H1 (cell line): ENCODE measurements at regions not wholly inside any gene's neighbourhood (a gene's known extent, or its start where the extent isn't known, plus 50 kb on each side); places are given as distances from the start of the nearest gene placed in this dataset.

Experiments used
- CTCF ChIA-PET: fragments of 300-600 bp; sonication (Branson Sonifier 250); formaldehyde crosslinking; loops from one replicate; lab custom pipeline; 2021; ENCODE audit not compliant: partially characterized antibody; lab: Charles Lee
- POLR2A ChIA-PET: fragments of 300-600 bp; sonication (Branson Sonifier 250); formaldehyde crosslinking; loops from one replicate; lab custom pipeline; 2021; ENCODE audit warnings: inconsistent platforms; ENCODE audit not compliant: partially characterized antibody; lab: Charles Lee
- DNase-seq, 2 experiments: peaks; one replicate each; pipeline versions ENCODE4 v3.0.0 to v3.0.0-alpha.2; 2010 to 2022; ENCODE audit warnings: low spot score in 2 of 2, low read depth in 1 of 2, mixed read lengths in 1 of 2
- FAIRE-seq: peaks from 2 replicates; lab custom pipeline; 2011; peaks lifted over from hg19 to GRCh38; lab: Jason Lieb, UNC
- H2AFZ ChIP-seq: 2 replicates; pipeline ENCODE4 v1.8.1; 2012; ENCODE audit warnings: low read length, inconsistent platforms
- H2AK5ac ChIP-seq: 2 replicates; pipeline ENCODE4 v1.6.1; 2013; ENCODE audit warnings: low read depth, low read length
- H2BK120ac ChIP-seq: replicated peaks from 2 replicates; pipeline ENCODE3; 2013; ENCODE audit warnings: low read depth, low read length, inconsistent platforms
- H2BK12ac ChIP-seq: 2 replicates; pipeline ENCODE4 v1.6.1; 2013; ENCODE audit warnings: low read depth, low read length
- H2BK15ac ChIP-seq: 2 replicates; pipeline ENCODE4 v1.6.1; 2013; ENCODE audit warnings: low read length
- H2BK20ac ChIP-seq: 2 replicates; pipeline ENCODE4 v1.6.1; 2013; ENCODE audit warnings: low read length
- H2BK5ac ChIP-seq: 2 replicates; pipeline ENCODE4 v1.6.1; 2013; ENCODE audit warnings: low read depth, low read length
- H3K14ac ChIP-seq: 2 replicates; pipeline ENCODE4 v1.6.1; 2013; ENCODE audit warnings: inconsistent platforms; ENCODE audit not compliant: insufficient read length
- H3K18ac ChIP-seq: 2 replicates; pipeline ENCODE4 v1.6.1; 2013; ENCODE audit warnings: low read length; ENCODE audit errors: extremely low read depth
- H3K23ac ChIP-seq: 2 replicates; pipeline ENCODE4 v1.6.1; 2013; ENCODE audit warnings: inconsistent platforms; ENCODE audit not compliant: insufficient read length
- H3K23me2 ChIP-seq: 2 replicates; pipeline ENCODE4 v1.6.1; 2013; ENCODE audit warnings: low read depth, low read length
- H3K27ac ChIP-seq: 2 replicates; pipeline ENCODE4 v1.6.1; 2011; ENCODE audit warnings: low read depth, low read length, inconsistent platforms
- H3K27me3 ChIP-seq, 4 experiments: replicated peaks in 1 of 4; 1 replicate in 1 of 4; 2 replicates in 3 of 4; pipeline versions ENCODE4 v1.6.1 to v1.8.1; 2011 to 2013; ENCODE audit warnings: low read length in 3 of 4, mild to moderate bottlenecking in 3 of 4, inconsistent platforms in 2 of 4, mixed read lengths in 2 of 4, moderate library complexity in 1 of 4; ENCODE audit not compliant: control insufficient read depth in 3 of 4, insufficient read depth in 3 of 4; ENCODE audit errors: extremely low read depth in 1 of 4
- H3K36me3 ChIP-seq, 4 experiments: 2 replicates each; pipeline versions ENCODE4 v1.6.1 to v1.8.1; 2011 to 2013; ENCODE audit warnings: mild to moderate bottlenecking in 4 of 4, low read length in 3 of 4, moderate library complexity in 2 of 4, control low read depth in 1 of 4, inconsistent platforms in 1 of 4; ENCODE audit not compliant: insufficient read depth in 4 of 4, control insufficient read depth in 2 of 4
- H3K4ac ChIP-seq: replicated peaks from 2 replicates; pipeline ENCODE3; 2013; ENCODE audit warnings: low read length, low read depth, mixed read lengths, inconsistent platforms; ENCODE audit not compliant: insufficient read length
- H3K4me1 ChIP-seq, 4 experiments: replicated peaks in 1 of 4; 1 replicate in 1 of 4; 2 replicates in 3 of 4; pipeline versions ENCODE4 v1.6.1 to v1.8.1; 2011 to 2013; ENCODE audit warnings: low read length in 3 of 4, inconsistent platforms in 2 of 4, mixed read lengths in 1 of 4; ENCODE audit not compliant: insufficient read depth in 4 of 4, control insufficient read depth in 3 of 4
- H3K4me2 ChIP-seq, 2 experiments: 2 replicates each; pipeline versions ENCODE4 v1.6.1 to v1.8.1; 2011 to 2013; ENCODE audit warnings: low read depth in 2 of 2, low read length in 2 of 2, control low read depth in 1 of 2, inconsistent platforms in 1 of 2, mild to moderate bottlenecking in 1 of 2; ENCODE audit not compliant: insufficient read depth in 1 of 2
- H3K4me3 ChIP-seq, 4 experiments: fragments of 200-600, 300-600 bp in 1 of 4; sonication (generic), shearing (Covaris generic), sonication (Bioruptor Twin) in 1 of 4; 2 replicates each; pipeline versions ENCODE4 v1.5.1 to v1.8.1; 2011 to 2016; ENCODE audit warnings: low read length in 4 of 4, low read depth in 3 of 4, control low read depth in 2 of 4, inconsistent platforms in 2 of 4, mild to moderate bottlenecking in 2 of 4, mixed read lengths in 1 of 4, moderate library complexity in 1 of 4; ENCODE audit not compliant: insufficient read depth in 2 of 4; ENCODE audit errors: extremely low read depth in 1 of 4
- H3K56ac ChIP-seq: replicated peaks from 2 replicates; pipeline ENCODE3; 2013; ENCODE audit warnings: low read depth, mild to moderate bottlenecking, mixed read lengths, low read length, inconsistent platforms; ENCODE audit not compliant: insufficient read length
- H3K79me1 ChIP-seq: 2 replicates; pipeline ENCODE4 v1.6.1; 2013; ENCODE audit warnings: low read depth, low read length, control low read depth
- H3K79me2 ChIP-seq, 2 experiments: 2 replicates each; pipeline versions ENCODE4 v1.6.1 to v1.8.1; 2012 to 2013; ENCODE audit warnings: low read length in 2 of 2, mild to moderate bottlenecking in 2 of 2, inconsistent platforms in 1 of 2; ENCODE audit not compliant: insufficient read depth in 2 of 2, control insufficient read depth in 1 of 2
- H3K9ac ChIP-seq, 4 experiments: replicated peaks in 1 of 4; 1 replicate in 1 of 4; 2 replicates in 3 of 4; pipeline versions ENCODE4 v1.6.1 to v1.8.1; 2011 to 2013; ENCODE audit warnings: low read depth in 3 of 4, low read length in 3 of 4, control low read depth in 2 of 4, mild to moderate bottlenecking in 2 of 4, moderate library complexity in 2 of 4, inconsistent platforms in 1 of 4; ENCODE audit errors: extremely low read depth in 1 of 4
- H3K9me3 ChIP-seq, 2 experiments: 2 replicates each; pipeline versions ENCODE4 v1.6.1 to v1.8.1; 2012 to 2013; ENCODE audit warnings: mild to moderate bottlenecking in 2 of 2, moderate library complexity in 2 of 2, control low read depth in 1 of 2, inconsistent platforms in 1 of 2, low read depth in 1 of 2, low read length in 1 of 2, mixed read lengths in 1 of 2; ENCODE audit not compliant: insufficient read depth in 2 of 2
- H4K20me1 ChIP-seq, 2 experiments: replicated peaks in 1 of 2; 2 replicates each; pipeline versions ENCODE3 to v1.8.1; 2011 to 2013; ENCODE audit warnings: inconsistent platforms in 2 of 2, low read length in 2 of 2, mild to moderate bottlenecking in 1 of 2; ENCODE audit not compliant: insufficient read depth in 2 of 2, control insufficient read depth in 1 of 2
- H4K5ac ChIP-seq: 2 replicates; pipeline ENCODE4 v1.6.1; 2013; ENCODE audit warnings: low read length, low read depth, mixed read lengths, inconsistent platforms; ENCODE audit not compliant: insufficient read length
- H4K8ac ChIP-seq: 2 replicates; pipeline ENCODE4 v1.8.0; 2013; ENCODE audit warnings: mild to moderate bottlenecking, moderate library complexity, low read length, inconsistent platforms; ENCODE audit not compliant: insufficient read depth; ENCODE audit errors: extremely low read depth
- H4K91ac ChIP-seq: replicated peaks from 2 replicates; pipeline ENCODE3; 2013; ENCODE audit warnings: low read length, mixed read lengths, inconsistent platforms; ENCODE audit not compliant: insufficient read length
- ASH2L ChIP-seq: fragments of 200-600, 300-600 bp; sonication (generic); IDR thresholded peaks from one replicate; pipeline ENCODE4 v1.7.1; 2017; ENCODE audit warnings: low read length
- BCL11A ChIP-seq, 2 experiments: IDR thresholded peaks; one replicate each; pipeline ENCODE4 v1.6.1; 2011; ENCODE audit warnings: low read depth in 2 of 2, low read length in 2 of 2, mild to moderate bottlenecking in 2 of 2
- EGR1 ChIP-seq: IDR thresholded peaks from 2 replicates; pipeline ENCODE4 v1.6.1; 2011; ENCODE audit warnings: low read depth, low read length, borderline replicate concordance
- EP300 ChIP-seq, 2 experiments: IDR thresholded peaks; 1 replicate in 1 of 2; 2 replicates in 1 of 2; pipeline ENCODE4 v1.6.1; 2011 to 2012; ENCODE audit warnings: low read depth in 2 of 2, low read length in 2 of 2, mild to moderate bottlenecking in 2 of 2, borderline replicate concordance in 1 of 2, inconsistent platforms in 1 of 2, moderate library complexity in 1 of 2
- EZH2 ChIP-seq: fragments of 200-600 bp; sonication (generic); IDR thresholded peaks from 2 replicates; pipeline ENCODE4 v1.7.1; 2012; ENCODE audit warnings: low read depth, mild to moderate bottlenecking, moderate library complexity, low read length, inconsistent platforms; ENCODE audit not compliant: severe bottlenecking
- GTF2F1 ChIP-seq: IDR thresholded peaks from 2 replicates; pipeline ENCODE4 v1.6.1; 2012; ENCODE audit warnings: low read depth, low read length, improper control_type of control experiment, borderline replicate concordance
- HDAC2 ChIP-seq, 2 experiments: fragments of 300-600 bp in 1 of 2; sonication (generic) in 1 of 2; IDR thresholded peaks; 2 replicates each; pipeline ENCODE4 v1.6.1; 2011 to 2012; ENCODE audit warnings: low read depth in 2 of 2, low read length in 2 of 2, mild to moderate bottlenecking in 2 of 2, moderate library complexity in 2 of 2, borderline replicate concordance in 1 of 2, inconsistent platforms in 1 of 2
- HDAC6 ChIP-seq: IDR thresholded peaks from one replicate; pipeline ENCODE4 v1.7.1; 2012; ENCODE audit warnings: low read depth, mild to moderate bottlenecking, inconsistent platforms, low read length, moderate library complexity
- NRF1 ChIP-seq: IDR thresholded peaks from 2 replicates; pipeline ENCODE4 v1.6.1; 2011; ENCODE audit warnings: mild to moderate bottlenecking, low read depth, low read length, improper control_type of control experiment
- POLR2AphosphoS5 ChIP-seq: IDR thresholded peaks from 2 replicates; pipeline ENCODE4 v1.6.1; 2011; ENCODE audit warnings: low read depth, low read length
- RXRA ChIP-seq: IDR thresholded peaks from 2 replicates; pipeline ENCODE4 v1.6.1; 2011; ENCODE audit warnings: low read depth, mild to moderate bottlenecking, low read length, moderate library complexity; ENCODE audit not compliant: insufficient read depth
- SAP30 ChIP-seq: fragments of 300-600 bp; sonication (generic); IDR thresholded peaks from 2 replicates; pipeline ENCODE4 v1.7.1; 2012; ENCODE audit warnings: low read length, moderate library complexity, mild to moderate bottlenecking, inconsistent platforms; ENCODE audit not compliant: insufficient read depth, insufficient replicate concordance
- TAF7 ChIP-seq: optimal IDR thresholded peaks from 2 replicates; pipeline ENCODE3; 2011; ENCODE audit warnings: low read depth, mild to moderate bottlenecking, inconsistent platforms, low read length, moderate library complexity, borderline replicate concordance
- TCF12 ChIP-seq: IDR thresholded peaks from 2 replicates; pipeline ENCODE4 v1.6.1; 2011; ENCODE audit warnings: low read depth, mild to moderate bottlenecking, low read length
- WGBS, 2 experiments: shearing (Covaris generic) in 1 of 2; methylation state at CpG; one replicate each; pipeline versions ENCODE4 v1.1.6 to v1.1.7; 2013 to 2015; ENCODE audit warnings: low lambda C conversion rate in 2 of 2, mixed read lengths in 2 of 2, inconsistent platforms in 1 of 2, low coverage in 1 of 2, missing lambda C conversion rate in 1 of 2; ENCODE audit not compliant: insufficient replicate concordance in 2 of 2, insufficient coverage in 1 of 2, insufficient read length in 1 of 2; ENCODE audit errors: extremely low coverage in 1 of 2, missing lambda C conversion rate in 1 of 2; 5-methylcytosine and 5-hydroxymethylcytosine counted together

GRCh38 chr7:10122551-10123100, 851.0 kb upstream of the PHF14 start:
- no peak overlapping the region for H4K8ac ChIP-seq
- H3K23me2 ChIP-seq, result no peaks in the 10 kb centered on the region
- no peaks in the 10 kb centered on the region for H4K20me1 ChIP-seq
- no peak for DNase-seq
- H2BK15ac ChIP-seq, result no peak overlapping the region
- no peaks in the 10 kb centered on the region for H3K79me1 ChIP-seq
- no peak overlapping the region for H3K23ac ChIP-seq
- 60% methylated on average over 4 of the region's 4 CpGs; no CpG with 5 or more reads in 1 of the 2 experiments for WGBS, 2 experiments
- peaks cover 0 to 7% (median 3%) of the 10 kb centered on the region in 4 experiments; a peak in 3 of 7 replicates for H3K4me1 ChIP-seq
- no peak overlapping the region for H2BK5ac ChIP-seq
- H3K4me3 ChIP-seq, result no peak overlapping the region
- H3K27me3 ChIP-seq, result no peaks in the 10 kb centered on the region
- H3K4ac ChIP-seq, result no peak overlapping the region
- no peak overlapping the region for H3K56ac ChIP-seq
- CTCF ChIA-PET, result interaction anchor here (0.8 kb wide), 1 partner anchor 8 kb away, joined by 4 read pairs; no protein-coding TSS in a partner anchor
- no peak for TF ChIP-seq ASH2L
- no peak for TF ChIP-seq GTF2F1
- no peak for TF ChIP-seq HDAC2 (IDR thresholded peaks at IDR 0.05; ENCODE audit: borderline replicate concordance in 1 of 2, low read depth in 2 of 2, low read length in 2 of 2)
- no peak for TF ChIP-seq POLR2AphosphoS5
- TF ChIP-seq HDAC6, result no peak
- no peak for TF ChIP-seq NRF1
- TF ChIP-seq BCL11A (IDR thresholded peaks at IDR 0.05; ENCODE audit: low read depth in 2 of 2, low read length in 2 of 2), result no peak
- TF ChIP-seq RXRA, result no peak
- TF ChIP-seq TAF7, result no peak
- no peak for TF ChIP-seq EZH2
- no peak for TF ChIP-seq SAP30
- no peak for TF ChIP-seq TCF12
- no peak for TF ChIP-seq EGR1
- no peak for TF ChIP-seq EP300 (IDR thresholded peaks at IDR 0.05; ENCODE audit: borderline replicate concordance in 1 of 2, low read depth in 2 of 2, low read length in 2 of 2)
- no peak for FAIRE-seq
- H2BK120ac ChIP-seq, result no peak overlapping the region
- no peaks in the 10 kb centered on the region for H3K36me3 ChIP-seq
- H3K79me2 ChIP-seq, result no peaks in the 10 kb centered on the region
- no peak overlapping the region for H3K27ac ChIP-seq
- H2BK12ac ChIP-seq, result no peak overlapping the region
- H3K9me3 ChIP-seq, result no peaks in the 10 kb centered on the region
- H2BK20ac ChIP-seq, result no peak overlapping the region
- H3K9ac ChIP-seq, result no peak overlapping the region; a peak in 1 of 7 replicates
- peak overlapping the region; percentile 83 for H2AFZ ChIP-seq
- H3K18ac ChIP-seq, result no peak overlapping the region
- no peak overlapping the region for H3K14ac ChIP-seq
- H4K5ac ChIP-seq, result no peak overlapping the region
- H4K91ac ChIP-seq, result no peak overlapping the region
- no peak overlapping the region for H2AK5ac ChIP-seq
- POLR2A ChIA-PET, result no interaction called here
- no peak overlapping the region; a peak in 1 of 4 replicates for H3K4me2 ChIP-seq
